IMR-90 (cell line): ENCODE measurements at regions not wholly inside any gene's neighbourhood (a gene's known extent, or its start where the extent isn't known, plus 50 kb on each side); places are given as distances from the start of the nearest gene placed in this dataset.

Experiments
- BHLHE40 ChIP-seq: fragments of 150-350 bp; IDR thresholded peaks from 2 replicates; pipeline ENCODE4 v1.6.1; 2016; ENCODE audit warnings: mild to moderate bottlenecking, low read depth, low read length
- CEBPB ChIP-seq: IDR thresholded peaks from 2 replicates; pipeline ENCODE4 v1.6.1; 2012; ENCODE audit warnings: low read depth, low read length, improper control_type of control experiment
- CHD1 ChIP-seq: IDR thresholded peaks from 2 replicates; pipeline ENCODE4 v1.6.1; 2012; ENCODE audit warnings: low read depth, low read length, improper control_type of control experiment
- POLR2A ChIP-seq: IDR thresholded peaks from 2 replicates; pipeline ENCODE4 v1.6.1; 2012; ENCODE audit warnings: mild to moderate bottlenecking, low read depth, low read length
- RFX5 ChIP-seq: IDR thresholded peaks from 2 replicates; pipeline ENCODE4 v1.8.0; 2012; ENCODE audit warnings: low read depth, mild to moderate bottlenecking, low read length, moderate library complexity
- TF ChIP-seq, protein P1 (sequence below): conservative IDR thresholded peaks from 2 replicates; pipeline ENCODE4 v1.5.1; 2012; ENCODE audit warnings: mild to moderate bottlenecking, low read depth, low read length, improper control_type of control experiment

GRCh38 chr4:170202721-170203120 lies 113.0 kb upstream of the AADAT start:
- TF ChIP-seq CHD1: no peak
- TF ChIP-seq CEBPB: no peak
- TF ChIP-seq, protein P1, sequence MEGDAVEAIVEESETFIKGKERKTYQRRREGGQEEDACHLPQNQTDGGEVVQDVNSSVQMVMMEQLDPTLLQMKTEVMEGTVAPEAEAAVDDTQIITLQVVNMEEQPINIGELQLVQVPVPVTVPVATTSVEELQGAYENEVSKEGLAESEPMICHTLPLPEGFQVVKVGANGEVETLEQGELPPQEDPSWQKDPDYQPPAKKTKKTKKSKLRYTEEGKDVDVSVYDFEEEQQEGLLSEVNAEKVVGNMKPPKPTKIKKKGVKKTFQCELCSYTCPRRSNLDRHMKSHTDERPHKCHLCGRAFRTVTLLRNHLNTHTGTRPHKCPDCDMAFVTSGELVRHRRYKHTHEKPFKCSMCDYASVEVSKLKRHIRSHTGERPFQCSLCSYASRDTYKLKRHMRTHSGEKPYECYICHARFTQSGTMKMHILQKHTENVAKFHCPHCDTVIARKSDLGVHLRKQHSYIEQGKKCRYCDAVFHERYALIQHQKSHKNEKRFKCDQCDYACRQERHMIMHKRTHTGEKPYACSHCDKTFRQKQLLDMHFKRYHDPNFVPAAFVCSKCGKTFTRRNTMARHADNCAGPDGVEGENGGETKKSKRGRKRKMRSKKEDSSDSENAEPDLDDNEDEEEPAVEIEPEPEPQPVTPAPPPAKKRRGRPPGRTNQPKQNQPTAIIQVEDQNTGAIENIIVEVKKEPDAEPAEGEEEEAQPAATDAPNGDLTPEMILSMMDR: no peak
- TF ChIP-seq POLR2A: no peak
- TF ChIP-seq BHLHE40: no peak
- TF ChIP-seq RFX5: no peak
